Left cardiac atrium (tissue), 4 donors: ENCODE measurements at regions not wholly inside any gene's neighbourhood (a gene's known extent, or its start where the extent isn't known, plus 50 kb on each side); places are given as distances from the start of the nearest gene placed in this dataset.
"Not testable (repeated sequence)": the region's sequence is repeated elsewhere in the genome, so short reads cannot be mapped to it uniquely, and the experiment has no call there.

Experiments
- ATAC-seq, 2 donors: fragments of 200-7000 bp; cut with Tn5 transposase; one replicate each; pipeline ENCODE4 v1.9.1; 2020; ENCODE audit warnings: mild to moderate bottlenecking in 2 of 2, moderate library complexity in 2 of 2
- DNase-seq: peaks from one replicate; pipeline ENCODE4 v3.0.0-alpha.2; 2020
- intact Hi-C, 2 donors: fragments of 100-400 bp; cut with DNase I; formaldehyde crosslinking; loops; one replicate each; pipeline versions ENCODE4 v1.14.1 to v1.15.1; 2022 to 2023
- donor health status: DM: no; HTN: yes; CAD: no.
- donor health status: DM: no; HTN: yes; CAD: no; lungs with severe emphysema.
- donor health status: DM: yes; HTN: yes; CAD: no.
- donor health status: Dilated cardiomyopathy.

- ATAC-seq (no peak), DNase-seq (no peak)
- intact Hi-C loops: no loop called here
Measured at GRCh38 chr9:126160067-126160853, 166.4 kb upstream of the MVB12B start.

GRCh38 chr9:126160854-126161329 lies 165.7 kb upstream of the MVB12B start:
- intact Hi-C loops: no loop called here
- DNase-seq: no peak
- no peak for ATAC-seq

- DNase-seq (no peak), ATAC-seq (no peak)
- intact Hi-C loops: no loop called here
Measured at GRCh38 chr9:126162611-126163381, 163.8 kb upstream of the MVB12B start.

- intact Hi-C loops: no loop called here
- DNase-seq (no peak), ATAC-seq (no peak)
Measured at GRCh38 chr9:126164796-126165525, 161.7 kb upstream of the MVB12B start.

DNA sequence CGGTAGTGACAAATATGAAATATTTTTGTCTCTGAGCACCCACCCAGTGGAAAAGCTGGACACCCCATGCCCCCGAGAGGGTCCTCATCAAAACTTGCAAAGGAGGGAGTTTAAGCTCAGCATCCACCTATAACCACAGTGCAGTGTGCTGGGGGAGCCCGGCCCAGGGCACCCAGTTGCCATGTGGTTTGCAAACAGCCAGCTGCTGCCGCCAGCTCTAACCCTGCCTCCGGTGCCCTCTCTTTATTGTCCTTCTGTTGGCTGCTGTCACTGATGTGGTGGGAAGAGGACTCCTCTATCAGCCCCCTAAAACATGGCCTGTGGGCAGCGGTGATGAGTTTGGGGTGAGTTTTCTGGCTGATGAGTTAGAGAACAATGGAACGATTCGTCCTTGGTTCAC lies 160.9 kb upstream of the MVB12B start:
- no peak for ATAC-seq
- intact Hi-C loops: no loop called here
- DNase-seq: no peak

DNA sequence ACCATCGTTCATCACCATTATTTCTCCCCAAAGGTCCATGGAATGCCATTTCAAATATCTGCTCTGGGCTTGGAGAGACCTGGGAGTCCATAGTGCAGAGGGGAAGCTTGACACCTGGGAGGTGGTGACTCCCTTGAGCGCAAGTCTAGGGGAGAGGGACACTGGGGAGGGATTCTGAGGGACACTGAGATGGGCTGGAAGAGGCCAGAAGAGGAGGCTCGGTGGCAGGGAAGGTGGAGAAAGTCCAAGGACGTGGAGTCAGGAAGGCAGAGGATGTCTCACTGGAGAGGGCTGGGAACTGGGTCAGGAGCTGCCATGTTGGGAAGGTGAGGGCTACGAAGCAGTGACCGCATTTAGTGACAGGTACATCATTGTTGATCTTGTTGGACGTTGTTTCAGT lies 160.3 kb upstream of the MVB12B start:
- no peak for ATAC-seq
- intact Hi-C loops: no loop called here
- no peak for DNase-seq

DNA sequence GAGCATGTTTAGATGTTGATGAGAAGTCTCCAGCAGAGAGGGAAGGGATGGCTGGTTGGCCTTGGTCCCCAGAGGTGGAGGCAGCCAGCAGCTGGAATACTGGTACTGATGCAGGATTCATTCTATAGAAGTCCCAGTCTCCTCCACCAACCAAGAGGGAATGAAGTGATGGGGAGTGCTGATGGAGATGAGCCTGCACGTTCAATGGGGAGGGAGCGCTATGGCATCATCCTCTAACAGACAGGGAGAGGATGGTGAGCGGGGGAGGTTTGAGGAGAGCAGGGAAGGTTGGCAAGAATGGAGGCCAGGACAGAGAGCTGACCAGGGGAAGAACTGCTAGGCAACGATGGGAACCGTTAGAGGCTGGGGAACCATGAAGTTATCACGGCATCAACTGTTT lies 159.8 kb upstream of the MVB12B start:
- intact Hi-C loops: no loop called here
- no peak for ATAC-seq
- no peak for DNase-seq

DNA sequence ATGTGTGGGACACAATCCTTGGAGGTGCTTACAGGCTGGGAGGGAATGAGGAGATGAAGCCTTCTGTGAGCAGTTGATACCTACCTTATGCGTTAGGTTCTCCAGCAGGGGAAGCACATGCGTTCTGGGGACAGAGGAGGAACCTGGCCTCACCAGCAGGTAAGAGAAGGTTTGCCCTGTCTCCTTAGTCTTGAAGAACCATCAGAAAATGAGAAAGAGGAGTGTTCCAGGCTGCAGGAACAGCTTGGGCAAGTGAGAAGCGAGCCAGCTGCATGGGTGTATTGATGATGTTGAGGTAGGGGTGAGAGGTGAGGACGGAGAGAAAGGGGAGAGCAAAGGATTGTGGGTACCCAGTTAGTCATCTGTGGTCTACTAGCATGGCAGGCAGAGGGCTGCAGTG lies 156.9 kb upstream of the MVB12B start:
- intact Hi-C loops: no loop called here
- DNase-seq (no peak), ATAC-seq (no peak)

- intact Hi-C loops: no loop called here
- ATAC-seq: no peak
Measured at GRCh38 chr9:126170286-126170823, 156.3 kb upstream of the MVB12B start.

DNA sequence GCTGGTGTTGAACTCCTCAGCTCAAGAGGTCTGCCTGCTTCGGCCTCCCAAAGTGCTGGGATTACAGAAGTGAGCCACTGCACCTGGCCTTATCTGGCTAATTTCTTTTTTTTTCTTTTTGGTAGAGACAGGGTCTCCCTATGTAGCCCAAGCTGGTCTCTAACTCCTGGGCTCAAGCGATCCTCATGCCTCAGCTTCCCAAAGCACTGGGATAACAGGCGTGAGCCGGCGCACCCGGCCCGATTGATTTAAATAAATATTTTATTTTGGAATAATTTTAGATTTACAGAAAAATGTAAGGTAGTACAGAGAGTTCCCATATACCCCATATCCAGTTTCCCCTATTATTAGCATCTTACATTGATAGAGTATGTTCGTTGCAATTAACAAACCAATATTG lies 155.0 kb upstream of the MVB12B start:
- intact Hi-C loops: no loop called here
- ATAC-seq: no peak
- DNase-seq: no peak

More at GRCh38 chr9:126170286-126170823, 156.3 kb upstream of the MVB12B start:
- DNase-seq: no peak

DNA sequence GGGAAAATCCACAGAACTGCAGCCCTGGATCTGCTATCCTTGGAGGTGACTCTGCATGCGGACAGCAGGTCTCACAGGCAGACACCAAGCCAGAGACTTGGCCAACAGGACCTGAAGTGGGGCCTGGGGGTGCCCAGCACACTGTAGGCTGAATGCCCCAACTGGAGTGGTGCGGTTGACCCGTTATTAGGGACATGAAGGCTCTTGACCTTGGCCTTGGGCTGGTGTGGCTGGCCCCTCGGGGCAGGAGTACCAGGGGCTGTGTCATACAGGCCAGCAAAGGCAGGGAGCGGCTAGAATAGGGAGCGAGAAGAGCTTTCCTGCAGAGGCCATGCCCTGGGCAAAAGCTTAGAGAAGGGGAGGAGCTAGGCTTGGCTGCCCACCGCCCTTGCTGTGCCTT lies 153.2 kb upstream of the MVB12B start:
- intact Hi-C loops: no loop called here
- no peak for DNase-seq
- ATAC-seq: no peak

- DNase-seq (no peak), ATAC-seq (no peak)
- intact Hi-C loops: no loop called here
Measured at GRCh38 chr9:126173929-126174328, 152.7 kb upstream of the MVB12B start.

GRCh38 chr9:126183266-126183665 lies 143.4 kb upstream of the MVB12B start:
- intact Hi-C loops: no loop called here
- no peak for ATAC-seq
- no peak for DNase-seq

GRCh38 chr9:126190994-126191393 lies 135.6 kb upstream of the MVB12B start:
- intact Hi-C loops, ATAC-seq, DNase-seq: not testable (repeated sequence)

DNA sequence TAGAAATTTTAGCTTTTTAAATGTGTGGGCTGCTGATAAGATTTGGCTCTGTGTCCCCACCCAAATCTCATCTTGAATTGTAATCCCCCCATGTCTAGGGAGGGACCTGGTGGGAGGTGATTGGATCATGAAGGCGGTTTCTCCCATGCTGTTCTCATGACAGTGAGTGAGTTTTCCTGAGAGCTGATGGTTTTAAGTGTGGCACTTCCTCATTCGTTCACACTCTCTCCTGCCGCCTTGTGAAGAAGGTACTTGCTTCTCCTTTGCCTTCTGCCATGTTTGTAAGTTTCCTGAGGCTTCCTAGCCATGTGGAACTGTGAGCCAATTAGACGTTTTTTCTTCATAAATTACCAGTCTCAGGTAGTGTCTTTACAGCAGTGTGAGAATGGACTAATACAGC lies 127.8 kb upstream of the MVB12B start:
- ATAC-seq: no peak
- no peak for DNase-seq
- intact Hi-C loops: no loop called here

DNA sequence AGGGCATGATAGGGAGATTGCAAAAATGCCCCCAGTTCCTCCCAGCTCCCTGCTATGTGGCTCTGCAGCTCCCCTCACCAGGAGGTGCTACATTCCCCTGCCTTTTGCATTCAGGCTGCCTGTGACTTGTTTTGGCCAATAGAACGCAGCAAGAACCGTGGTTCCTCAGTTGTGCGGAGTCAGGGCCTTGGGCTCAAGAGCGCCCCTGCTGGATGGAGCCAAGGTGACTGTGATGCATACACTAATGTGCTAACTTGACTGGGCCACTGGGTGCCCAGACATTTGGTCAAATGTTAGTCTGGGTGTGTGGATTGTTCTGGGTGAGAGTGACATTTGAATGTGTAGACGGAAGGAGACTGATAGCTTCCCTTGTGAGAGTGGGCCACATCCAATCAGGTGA lies 123.3 kb upstream of the MVB12B start:
- intact Hi-C loops: no loop called here
- ATAC-seq (no peak), DNase-seq (no peak)

DNA sequence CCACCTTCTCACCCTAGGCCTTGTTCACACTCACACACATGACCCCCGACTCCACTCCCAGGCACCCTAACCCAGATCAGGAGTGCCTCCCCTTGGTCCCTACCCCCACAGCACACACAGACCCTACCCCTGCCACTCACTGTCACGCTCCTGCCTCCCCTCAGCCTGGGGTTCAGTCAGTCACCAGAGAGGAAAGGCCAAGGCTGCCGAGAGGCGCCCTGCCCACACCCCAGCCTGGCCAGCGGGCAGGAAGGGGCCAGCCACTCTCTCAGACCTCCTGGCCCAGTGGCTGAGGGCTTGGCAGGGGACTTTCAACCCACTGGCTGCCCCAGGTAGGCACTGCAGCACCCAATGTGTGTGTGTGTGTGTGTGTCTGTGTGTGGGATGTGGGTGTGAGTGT lies 122.4 kb upstream of the MVB12B start:
- no peak for DNase-seq
- ATAC-seq: no peak
- intact Hi-C loops: no loop called here

- no peak for ATAC-seq
- DNase-seq: no peak
- intact Hi-C loops: no loop called here
Measured at GRCh38 chr9:126204708-126205225, 121.9 kb upstream of the MVB12B start.

GRCh38 chr9:126205265-126205664 lies 121.4 kb upstream of the MVB12B start:
- no peak for ATAC-seq
- intact Hi-C loops: no loop called here
- no peak for DNase-seq
